Nephron (organoid): ENCODE measurements at regions not wholly inside any gene's neighbourhood (a gene's known extent, or its start where the extent isn't known, plus 50 kb on each side); places are given as distances from the start of the nearest gene placed in this dataset.

Experiments used
- H3K27ac Mint-ChIP-seq, 3 experiments: 2 replicates each; pipeline ENCODE4 v1.8.0; 2020; ENCODE audit warnings: mixed read lengths in 3 of 3, mild to moderate bottlenecking in 2 of 3, moderate library complexity in 1 of 3
- H3K27me3 Mint-ChIP-seq: 2 replicates; pipeline ENCODE4 v1.8.0; 2021; ENCODE audit warnings: low read depth, mild to moderate bottlenecking, moderate library complexity, mixed read lengths
- H3K36me3 Mint-ChIP-seq: 2 replicates; pipeline ENCODE4 v1.8.0; 2020; ENCODE audit warnings: low read depth, mixed read lengths
- H3K4me1 Mint-ChIP-seq: 2 replicates; pipeline ENCODE4 v1.8.0; 2020; ENCODE audit warnings: mixed read lengths
- H3K4me3 Mint-ChIP-seq, 3 experiments: 2 replicates each; pipeline ENCODE4 v1.8.0; 2020; ENCODE audit warnings: mild to moderate bottlenecking in 3 of 3, mixed read lengths in 3 of 3, moderate library complexity in 2 of 3
- H3K9me3 Mint-ChIP-seq: 2 replicates; pipeline ENCODE4 v1.8.0; 2020; ENCODE audit warnings: mixed read lengths
- CTCF ChIP-seq, 3 experiments: fragments of 200-600 bp; sonication (generic); IDR thresholded peaks; one replicate each; pipeline ENCODE4 v1.5.0; 2021; ENCODE audit warnings: antibody characterized with exemption in 3 of 3; ENCODE audit not compliant: unreplicated experiment in 3 of 3

DNA sequence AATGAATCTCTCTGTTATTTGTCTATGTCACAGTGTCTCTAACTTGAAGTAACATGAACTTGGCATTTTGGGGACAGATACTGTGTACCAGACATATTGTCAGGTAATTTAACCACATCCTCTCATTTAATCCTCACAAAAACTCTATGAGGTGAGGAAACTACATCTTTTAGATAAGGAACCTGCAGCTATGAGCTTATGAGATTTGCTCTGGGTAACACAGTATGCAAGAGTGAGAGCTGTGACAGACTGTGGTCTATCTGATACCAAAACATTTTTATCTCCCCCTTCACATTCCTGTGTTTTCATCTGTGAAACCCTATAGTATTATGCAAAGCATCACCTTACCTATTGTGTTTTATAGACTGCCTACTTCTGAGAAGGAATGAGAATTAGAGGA, 58.4 kb upstream of the HS3ST1 start:
- TF ChIP-seq CTCF (IDR thresholded peaks at IDR 0.05; ENCODE audit: unreplicated experiment in 3 of 3) = no peak
- Mint-ChIP-seq H3K4me3 (no peak overlapping the region), H3K4me1 (peaks cover 21% of the 10 kb centered on the region), H3K9me3 (no peaks in the 10 kb centered on the region), H3K36me3 (no peaks in the 10 kb centered on the region), H3K27me3 (peaks cover 4% of the 10 kb centered on the region), H3K27ac (peak overlapping the region in 1 of 3 experiments; percentile 37)

GRCh38 chr4:11485926-11486325, 57.2 kb upstream of the HS3ST1 start:
- no peak for TF ChIP-seq CTCF (IDR thresholded peaks at IDR 0.05; ENCODE audit: unreplicated experiment in 3 of 3)
- Mint-ChIP-seq H3K4me1 (peaks cover 21% of the 10 kb centered on the region), H3K9me3 (no peaks in the 10 kb centered on the region), H3K4me3 (no peak overlapping the region), H3K36me3 (no peaks in the 10 kb centered on the region), H3K27ac (no peak overlapping the region), H3K27me3 (peaks cover 4% of the 10 kb centered on the region)

GRCh38 chr4:11484531-11484930, 55.8 kb upstream of the HS3ST1 start:
- H3K4me3 Mint-ChIP-seq = no peak overlapping the region
- H3K36me3 Mint-ChIP-seq = no peaks in the 10 kb centered on the region
- H3K9me3 Mint-ChIP-seq = no peaks in the 10 kb centered on the region
- no peak for TF ChIP-seq CTCF (IDR thresholded peaks at IDR 0.05; ENCODE audit: unreplicated experiment in 3 of 3)
- H3K27me3 Mint-ChIP-seq = peaks cover 4% of the 10 kb centered on the region
- H3K4me1 Mint-ChIP-seq = peaks cover 19% of the 10 kb centered on the region
- no peak overlapping the region for H3K27ac Mint-ChIP-seq

DNA sequence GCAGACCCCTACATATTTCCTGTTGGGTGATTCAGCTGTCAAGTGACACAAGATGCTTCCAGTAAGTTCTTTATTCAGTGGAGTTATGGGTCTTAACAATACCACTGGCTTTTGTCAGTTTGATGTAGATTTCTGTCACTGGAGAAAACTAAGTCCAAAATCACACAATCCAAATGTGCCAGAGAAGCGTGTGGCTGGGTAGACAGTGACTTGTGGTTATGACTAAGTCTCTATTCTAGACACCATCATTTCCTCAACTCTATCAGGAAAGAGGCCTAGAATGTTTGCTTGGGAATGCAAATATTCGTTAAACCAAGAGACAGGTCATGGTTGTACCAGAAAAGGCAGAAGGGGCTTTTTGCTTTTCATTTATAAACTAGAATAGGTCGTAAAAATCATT, 54.4 kb upstream of the HS3ST1 start:
- H3K4me3 Mint-ChIP-seq = no peak overlapping the region
- no peak for TF ChIP-seq CTCF (IDR thresholded peaks at IDR 0.05; ENCODE audit: unreplicated experiment in 3 of 3)
- no peaks in the 10 kb centered on the region for H3K36me3 Mint-ChIP-seq
- H3K4me1 Mint-ChIP-seq = peaks cover 7% of the 10 kb centered on the region
- H3K27me3 Mint-ChIP-seq = peaks cover 4% of the 10 kb centered on the region
- H3K9me3 Mint-ChIP-seq = no peaks in the 10 kb centered on the region
- H3K27ac Mint-ChIP-seq = no peak overlapping the region

- Mint-ChIP-seq H3K9me3 (peaks cover 2% of the 10 kb centered on the region), H3K4me1 (no peaks in the 10 kb centered on the region), H3K4me3 (no peak overlapping the region), H3K36me3 (no peaks in the 10 kb centered on the region), H3K27me3 (peaks cover 4% of the 10 kb centered on the region), H3K27ac (no peak overlapping the region)
- no peak for TF ChIP-seq CTCF (IDR thresholded peaks at IDR 0.05; ENCODE audit: unreplicated experiment in 3 of 3)
Observed at GRCh38 chr4:11480683-11481082, 52.0 kb upstream of the HS3ST1 start.
